ENCODE measurements at regions not wholly inside any gene's neighbourhood (a gene's known extent, or its start where the extent isn't known, plus 50 kb on each side); places are given as distances from the start of the nearest gene placed in this dataset.

- TF ChIP-seq ISX (CRISPR knock-in tag; conservative IDR thresholded peaks at IDR 0.05) (no peak), SOX6 (IDR thresholded peaks at IDR 0.05) (no peak), SOX6 (CRISPR knock-in tag; IDR thresholded peaks at IDR 0.05) (no peak), NFIC (IDR thresholded peaks at IDR 0.05; ENCODE audit: low read length) (no peak), ZUFSP (CRISPR knock-in tag; IDR thresholded peaks at IDR 0.05; ENCODE audit: borderline replicate concordance) (no peak)
- CTCF ChIA-PET (ENCODE audit: low intra/inter-chr PET ratio, low total read pairs) = no interaction called here
- DNase-seq (ENCODE audit: low spot score) (no peak), ATAC-seq (no peak), FAIRE-seq (no peak)
- H3K4me3 ChIP-seq (replicated peaks in 1 of 3; ENCODE audit: insufficient read depth in 1 of 3, low read depth in 2 of 3, low read length in 3 of 3) = no peak overlapping the region
- no peak overlapping the region for H2AFZ ChIP-seq (ENCODE audit: low read length)
- no TSS peak for BruUV-seq (replicated peaks)
- H3K27ac ChIP-seq (ENCODE audit: extremely low read length, insufficient read depth, low read length) = no peak overlapping the region
- H3K4me2 ChIP-seq (ENCODE audit: low read depth, low read length) = no peak overlapping the region
- peaks cover 6% of the 10 kb centered on the region; the same call in 1 of the 2 replicates for H3K9me3 ChIP-seq (ENCODE audit: low read length)
- POLR2A ChIA-PET = no interaction called here
- H3K36me3 ChIP-seq (replicated peaks in 1 of 2; ENCODE audit: control insufficient read depth in 1 of 2, insufficient read depth in 2 of 2, low read length in 2 of 2) = no peaks in the 10 kb centered on the region
- no peaks in the 10 kb centered on the region for H3K79me2 ChIP-seq (ENCODE audit: insufficient read depth, low read length)
- intact Hi-C loops (cut with micrococcal nuclease; ENCODE audit: unreplicated experiment) (no loop called here), in situ Hi-C loops (cut with HindIII; ENCODE audit: extremely low pct_ligation_motif_present, low pct_unique_long_range_greater_than_20kb) (no loop called here)
- no peaks in the 10 kb centered on the region for H4K20me1 ChIP-seq (ENCODE audit: insufficient read depth, low read length)
- no peak overlapping the region for H3K9ac ChIP-seq (ENCODE audit: insufficient read depth, low read depth, low read length)
- 16% methylated on average over 8 of the region's 8 CpGs for WGBS (ENCODE audit: low lambda C conversion rate)
- no peaks in the 10 kb centered on the region for H3K27me3 ChIP-seq (ENCODE audit: control insufficient read depth in 1 of 2, insufficient read depth in 2 of 2, low read length in 2 of 2)
- H3K4me1 ChIP-seq (ENCODE audit: insufficient read depth, low read length) = no peaks in the 10 kb centered on the region
Observed at GRCh38 chr5:26674846-26675245, 363.5 kb downstream of the CDH9 start.

- H3K79me2 ChIP-seq (ENCODE audit: insufficient read depth, low read length) = no peaks in the 10 kb centered on the region
- H3K9me3 ChIP-seq (ENCODE audit: low read length) = no peaks in the 10 kb centered on the region
- CTCF ChIA-PET (ENCODE audit: low intra/inter-chr PET ratio, low total read pairs) = no interaction called here
- no CpG with 5 or more reads among the region's 25 CpGs for WGBS (ENCODE audit: low lambda C conversion rate)
- no peak overlapping the region for H3K9ac ChIP-seq (ENCODE audit: insufficient read depth, low read depth, low read length)
- POLR2A ChIA-PET = no interaction called here
- no peak overlapping the region for H3K4me3 ChIP-seq (replicated peaks in 1 of 3; ENCODE audit: insufficient read depth in 1 of 3, low read depth in 2 of 3, low read length in 3 of 3)
- H2AFZ ChIP-seq (ENCODE audit: low read length) = no peak overlapping the region
- no peaks in the 10 kb centered on the region for H3K36me3 ChIP-seq (replicated peaks in 1 of 2; ENCODE audit: control insufficient read depth in 1 of 2, insufficient read depth in 2 of 2, low read length in 2 of 2)
- in situ Hi-C loops (cut with HindIII; ENCODE audit: extremely low pct_ligation_motif_present, low pct_unique_long_range_greater_than_20kb) (no loop called here), intact Hi-C loops (cut with micrococcal nuclease; ENCODE audit: unreplicated experiment) (no loop called here)
- H3K27me3 ChIP-seq (ENCODE audit: control insufficient read depth in 1 of 2, insufficient read depth in 2 of 2, low read length in 2 of 2) = no peaks in the 10 kb centered on the region
- DNase-seq (ENCODE audit: low spot score) (no peak), FAIRE-seq (no peak), ATAC-seq (no peak)
- no peaks in the 10 kb centered on the region for H3K4me1 ChIP-seq (ENCODE audit: insufficient read depth, low read length)
- no peak overlapping the region for H3K4me2 ChIP-seq (ENCODE audit: low read depth, low read length)
- no TSS peak for BruUV-seq (replicated peaks)
- H3K27ac ChIP-seq (ENCODE audit: extremely low read length, insufficient read depth, low read length) = no peak overlapping the region
- H4K20me1 ChIP-seq (ENCODE audit: insufficient read depth, low read length) = no peaks in the 10 kb centered on the region
- TF ChIP-seq NBN (conservative IDR thresholded peaks at IDR 0.05) = no peak
- TF ChIP-seq AHDC1 (CRISPR knock-in tag; IDR thresholded peaks at IDR 0.05; ENCODE audit: borderline replicate concordance) = no peak
- TF ChIP-seq XBP1 (CRISPR knock-in tag; IDR thresholded peaks at IDR 0.05) = no peak
- TF ChIP-seq MEIS2 (CRISPR knock-in tag; IDR thresholded peaks at IDR 0.05) = no peak
- TF ChIP-seq ZNF253 (CRISPR knock-in tag; IDR thresholded peaks at IDR 0.05; ENCODE audit: borderline replicate concordance) = no peak
Observed at GRCh38 chr5:26669523-26669922, 368.9 kb downstream of the CDH9 start.
